HG02678 (cell line): ENCODE measurements at regions not wholly inside any gene's neighbourhood (a gene's known extent, or its start where the extent isn't known, plus 50 kb on each side); places are given as distances from the start of the nearest gene placed in this dataset.

Experiments used
- ATAC-seq: cut with Tn5 transposase; IDR thresholded peaks from one replicate; pipeline ENCODE4 v1.9.1; 2021; ENCODE audit warnings: mild to moderate bottlenecking, moderate library complexity; ENCODE audit not compliant: unreplicated experiment

- ATAC-seq: no peak
Measured at GRCh38 chr4:171202908-171203307, 610.3 kb upstream of the GALNTL6 start.

- no peak for ATAC-seq
Measured at GRCh38 chr4:171186700-171187099, 626.5 kb upstream of the GALNTL6 start.

- ATAC-seq: no peak
Measured at GRCh38 chr4:171181090-171181489, 632.1 kb upstream of the GALNTL6 start.

- no peak for ATAC-seq
Measured at GRCh38 chr4:171170671-171171070, 642.5 kb upstream of the GALNTL6 start.

GRCh38 chr4:171169396-171169795 is 643.8 kb upstream of the GALNTL6 start:
- ATAC-seq: no peak

GRCh38 chr4:171162478-171162877 is 650.7 kb upstream of the GALNTL6 start:
- ATAC-seq: no peak

GRCh38 chr4:171157462-171158082 is 655.6 kb upstream of the GALNTL6 start:
- ATAC-seq: no peak

- ATAC-seq: no peak
Measured at GRCh38 chr4:171142639-171143038, 670.6 kb upstream of the GALNTL6 start.

GRCh38 chr4:171142045-171142444 is 671.2 kb upstream of the GALNTL6 start:
- no peak for ATAC-seq

- no peak for ATAC-seq
Measured at GRCh38 chr4:171130256-171130801, 682.9 kb upstream of the GALNTL6 start.

- ATAC-seq: no peak
Measured at GRCh38 chr4:171118091-171118490, 695.1 kb upstream of the GALNTL6 start.

- ATAC-seq: no peak
Measured at GRCh38 chr4:171117457-171117856, 695.7 kb upstream of the GALNTL6 start.

- ATAC-seq: no peak
Measured at GRCh38 chr4:171101845-171102244, 711.4 kb upstream of the GALNTL6 start.

- no peak for ATAC-seq
Measured at GRCh38 chr4:171087089-171087488, 726.1 kb upstream of the GALNTL6 start.

GRCh38 chr4:171067422-171067821 is 745.8 kb upstream of the GALNTL6 start:
- ATAC-seq: no peak

GRCh38 chr4:171049380-171049779 is 763.8 kb upstream of the GALNTL6 start:
- no peak for ATAC-seq

GRCh38 chr4:171042989-171043524 is 770.1 kb upstream of the GALNTL6 start:
- ATAC-seq: no peak

- ATAC-seq: no peak
Measured at GRCh38 chr4:171035909-171036308, 777.3 kb upstream of the GALNTL6 start.

GRCh38 chr4:171031338-171031737 is 781.9 kb upstream of the GALNTL6 start:
- no peak for ATAC-seq

- ATAC-seq: no peak
Measured at GRCh38 chr4:171025776-171026175, 787.4 kb upstream of the GALNTL6 start.

GRCh38 chr4:171025343-171025742 is 787.9 kb upstream of the GALNTL6 start:
- no peak for ATAC-seq

GRCh38 chr4:171024720-171025303 is 788.4 kb upstream of the GALNTL6 start:
- ATAC-seq: no peak
